ENCODE measurements at regions not wholly inside any gene's neighbourhood (a gene's known extent, or its start where the extent isn't known, plus 50 kb on each side); places are given as distances from the start of the nearest gene placed in this dataset.
"Not testable (repeated sequence)": the region's sequence is repeated elsewhere in the genome, so short reads cannot be mapped to it uniquely, and the experiment has no call there.

- DNase-seq, result not testable (repeated sequence)
These were observed 106.9 kb downstream of the APTX start for GRCh38 chr9:32894485-32894884.

DNA sequence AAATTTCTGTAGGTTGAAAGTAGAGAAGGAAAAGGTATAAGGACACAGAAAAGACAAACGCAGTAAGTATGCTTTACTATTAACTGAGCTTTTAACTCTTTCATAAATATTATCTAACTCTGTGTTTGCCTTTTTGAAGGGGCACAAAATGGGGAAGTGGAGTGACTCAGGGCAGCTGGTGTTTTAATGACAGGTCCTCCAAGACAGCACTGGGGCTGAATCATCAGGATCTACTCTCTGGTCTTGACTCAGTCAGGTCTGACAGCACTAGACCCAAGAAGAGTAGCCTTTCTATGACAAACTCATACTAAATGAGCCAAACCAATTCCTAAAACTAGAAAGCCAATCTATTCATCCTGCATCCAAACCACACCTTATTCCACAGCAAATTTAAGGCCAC, 102.2 kb downstream of the APTX start:
- DNase-seq, result peak; percentile 66

DNA sequence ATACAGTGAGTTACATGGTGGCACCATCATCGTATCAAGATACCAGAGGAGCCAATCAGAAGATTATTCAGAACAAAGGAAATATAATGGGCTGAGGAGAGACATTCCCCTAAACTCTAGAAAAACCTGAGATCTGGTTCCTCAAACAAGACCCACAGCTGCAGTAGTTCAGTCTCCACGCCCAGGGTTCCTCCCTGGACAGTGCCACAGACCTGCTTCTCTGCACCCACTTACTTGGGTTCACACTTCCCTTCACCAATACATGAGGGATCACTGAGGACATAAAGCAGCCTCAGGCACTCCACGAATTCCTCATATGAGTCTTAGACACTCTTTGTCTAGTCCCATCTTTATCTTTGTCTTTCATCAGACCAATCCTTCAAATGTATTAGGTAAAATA, 101.7 kb downstream of the APTX start:
- no peak for DNase-seq

GRCh38 chr9:32906213-32906612, 95.2 kb downstream of the APTX start:
- peak; percentile 83 for DNase-seq

GRCh38 chr9:32915802-32916201, 85.6 kb downstream of the APTX start:
- no peak for DNase-seq

DNA sequence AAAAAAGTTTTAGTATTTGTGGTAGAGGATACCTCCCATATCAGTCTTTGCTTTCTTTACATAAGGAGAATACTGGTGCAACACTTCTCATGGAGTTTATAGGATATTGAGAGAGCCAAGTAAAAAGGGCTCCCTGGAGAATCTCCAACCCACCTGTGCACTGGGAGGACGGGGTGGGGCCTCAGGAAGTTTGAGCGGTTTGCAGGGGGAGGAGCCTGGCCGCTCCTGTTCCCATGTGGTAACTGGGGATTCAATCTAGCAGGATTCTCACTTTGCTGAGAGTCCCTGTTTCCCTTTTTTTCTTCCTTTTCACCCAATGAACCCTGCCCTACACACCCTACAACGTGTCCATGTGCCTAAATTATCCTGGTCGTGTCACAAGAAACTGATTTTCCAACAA, 82.8 kb downstream of the APTX start:
- no peak for DNase-seq

All from SIG-M5 (cell line).